Mesendoderm (in vitro differentiated cells): ENCODE measurements at regions not wholly inside any gene's neighbourhood (a gene's known extent, or its start where the extent isn't known, plus 50 kb on each side); places are given as distances from the start of the nearest gene placed in this dataset.

Source experiments
- DNase-seq: peaks from one replicate; pipeline ENCODE4 v3.0.0; 2013
- H2AK5ac ChIP-seq: 2 replicates; pipeline ENCODE4 v1.6.1; 2013; ENCODE audit warnings: low read length, inconsistent platforms
- H2BK120ac ChIP-seq: 2 replicates; pipeline ENCODE4 v1.6.1; 2013; ENCODE audit warnings: low read depth, mild to moderate bottlenecking, low read length, moderate library complexity, mixed read lengths
- H2BK15ac ChIP-seq: replicated peaks from 2 replicates; pipeline ENCODE4 v1.6.1; 2013; ENCODE audit warnings: low read depth, mild to moderate bottlenecking, moderate library complexity
- H2BK5ac ChIP-seq: 2 replicates; pipeline ENCODE4 v1.6.1; 2013; ENCODE audit warnings: low read length, inconsistent platforms
- H3K18ac ChIP-seq: 2 replicates; pipeline ENCODE4 v1.6.1; 2013; ENCODE audit warnings: mild to moderate bottlenecking, low read length, mixed read lengths
- H3K23ac ChIP-seq: one replicate; pipeline ENCODE4 v1.6.1; 2013; ENCODE audit warnings: low read length
- H3K27ac ChIP-seq: 2 replicates; pipeline ENCODE4 v1.5.1; 2013; ENCODE audit warnings: low read depth, mild to moderate bottlenecking, inconsistent platforms, low read length, moderate library complexity
- H3K27me3 ChIP-seq: 2 replicates; pipeline ENCODE4 v1.6.1; 2013; ENCODE audit warnings: low read length, control low read depth, mild to moderate bottlenecking, inconsistent platforms; ENCODE audit not compliant: insufficient read depth, poor library complexity
- H3K36me3 ChIP-seq: 2 replicates; pipeline ENCODE4 v1.6.1; 2013; ENCODE audit warnings: low read length, inconsistent platforms; ENCODE audit not compliant: control insufficient read depth, insufficient read depth
- H3K4ac ChIP-seq: one replicate; pipeline ENCODE4 v1.6.1; 2013; ENCODE audit warnings: low read depth, mild to moderate bottlenecking, low read length, moderate library complexity
- H3K4me1 ChIP-seq: 2 replicates; pipeline ENCODE4 v1.6.1; 2013; ENCODE audit warnings: low read depth, low read length, inconsistent platforms; ENCODE audit not compliant: control insufficient read depth
- H3K4me2 ChIP-seq: 2 replicates; pipeline ENCODE4 v1.6.1; 2013; ENCODE audit warnings: low read length
- H3K4me3 ChIP-seq: 2 replicates; pipeline ENCODE4 v1.5.1; 2013; ENCODE audit warnings: mild to moderate bottlenecking, low read length
- H3K56ac ChIP-seq: one replicate; pipeline ENCODE4 v1.6.1; 2013; ENCODE audit warnings: low read length
- H3K79me1 ChIP-seq: 2 replicates; pipeline ENCODE4 v1.6.1; 2013; ENCODE audit warnings: low read length, inconsistent platforms
- H3K79me2 ChIP-seq: 2 replicates; pipeline ENCODE4 v1.6.1; 2013; ENCODE audit warnings: mild to moderate bottlenecking, low read length; ENCODE audit not compliant: control insufficient read depth, insufficient read depth
- H3K9ac ChIP-seq: 2 replicates; pipeline ENCODE4 v1.6.1; 2013; ENCODE audit warnings: low read length, inconsistent platforms
- H4K5ac ChIP-seq: one replicate; pipeline ENCODE4 v1.6.1; 2013; ENCODE audit warnings: low read length
- H4K8ac ChIP-seq: one replicate; pipeline ENCODE4 v1.6.1; 2013; ENCODE audit warnings: low read depth, mild to moderate bottlenecking, control low read depth, low read length, moderate library complexity
- WGBS: extraction: QIAGEN DNeasy Blood & Tissue Kit; methylation state at CpG from one replicate; pipeline ENCODE4 v1.1.7; 2013; ENCODE audit warnings: low lambda C conversion rate, missing lambda C conversion rate; ENCODE audit not compliant: insufficient coverage; ENCODE audit errors: extremely low coverage; 5-methylcytosine and 5-hydroxymethylcytosine counted together

DNA sequence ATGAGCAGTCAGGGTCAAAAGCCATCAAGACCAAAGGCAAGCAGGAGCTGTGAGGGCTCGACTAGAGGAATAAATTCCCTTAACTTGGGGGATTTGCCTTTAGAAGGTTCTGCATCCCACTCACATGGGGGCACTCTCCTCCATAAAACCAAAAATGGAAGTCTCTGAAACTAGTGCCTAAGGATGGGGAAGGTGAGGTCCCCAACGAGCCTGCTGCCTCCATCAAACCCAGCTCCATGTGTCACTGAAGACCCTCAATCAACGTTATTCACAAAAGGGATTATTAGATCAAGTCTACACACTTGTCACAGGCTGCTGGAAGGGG is 254.9 kb upstream of the NCKAP5 start:
- no peak overlapping the region for H2BK15ac ChIP-seq
- H3K79me2 ChIP-seq: no peaks in the 10 kb centered on the region
- no peak overlapping the region for H3K4me2 ChIP-seq
- H3K18ac ChIP-seq: no peak overlapping the region
- H3K4me3 ChIP-seq: no peak overlapping the region
- H4K8ac ChIP-seq: no peak overlapping the region
- H3K36me3 ChIP-seq: no peaks in the 10 kb centered on the region
- no peaks in the 10 kb centered on the region for H3K27me3 ChIP-seq
- H4K5ac ChIP-seq: no peak overlapping the region
- H3K23ac ChIP-seq: no peak overlapping the region
- WGBS: no CpG with 5 or more reads among the region's 3 CpGs
- no peak overlapping the region for H2AK5ac ChIP-seq
- H3K4me1 ChIP-seq: no peaks in the 10 kb centered on the region
- H2BK5ac ChIP-seq: no peak overlapping the region
- no peak overlapping the region for H3K56ac ChIP-seq
- no peak overlapping the region for H3K27ac ChIP-seq
- no peak overlapping the region for H3K9ac ChIP-seq
- H3K79me1 ChIP-seq: no peaks in the 10 kb centered on the region
- no peak overlapping the region for H3K4ac ChIP-seq
- DNase-seq: no peak
- no peak overlapping the region for H2BK120ac ChIP-seq

DNA sequence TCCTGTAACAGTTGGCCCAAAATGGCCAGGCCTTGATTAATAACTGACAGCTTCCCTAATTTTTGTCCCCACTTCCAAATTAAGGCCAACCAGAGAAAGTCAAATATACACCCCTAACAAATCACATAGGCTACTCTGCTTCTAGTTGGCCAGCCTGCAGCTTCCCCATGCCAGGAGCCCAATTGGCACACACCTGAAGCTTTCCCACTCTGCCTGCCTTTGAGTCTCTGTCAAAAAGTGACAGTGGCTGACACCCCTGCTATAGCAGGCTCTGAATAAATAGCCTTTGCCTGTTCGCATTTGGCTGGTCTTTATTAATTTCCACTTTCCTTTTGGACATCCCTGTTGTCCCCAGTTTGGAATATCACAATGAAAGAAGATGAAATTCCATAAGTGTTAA is 256.6 kb upstream of the NCKAP5 start:
- Histone ChIP-seq H2AK5ac (no peak overlapping the region), H2BK5ac (no peak overlapping the region), H2BK15ac (no peak overlapping the region), H3K36me3 (no peaks in the 10 kb centered on the region), H3K18ac (no peak overlapping the region), H3K4me2 (no peak overlapping the region), H3K4ac (no peak overlapping the region), H3K79me1 (no peaks in the 10 kb centered on the region), H3K4me1 (no peaks in the 10 kb centered on the region), H3K56ac (no peak overlapping the region), H3K4me3 (no peak overlapping the region), H3K23ac (no peak overlapping the region), H4K8ac (no peak overlapping the region), H3K9ac (no peak overlapping the region), H3K27me3 (no peaks in the 10 kb centered on the region), H2BK120ac (no peak overlapping the region), H3K79me2 (no peaks in the 10 kb centered on the region), H4K5ac (no peak overlapping the region), H3K27ac (no peak overlapping the region)
- DNase-seq: no peak
- no CpG with 5 or more reads among the region's 1 CpG for WGBS

DNA sequence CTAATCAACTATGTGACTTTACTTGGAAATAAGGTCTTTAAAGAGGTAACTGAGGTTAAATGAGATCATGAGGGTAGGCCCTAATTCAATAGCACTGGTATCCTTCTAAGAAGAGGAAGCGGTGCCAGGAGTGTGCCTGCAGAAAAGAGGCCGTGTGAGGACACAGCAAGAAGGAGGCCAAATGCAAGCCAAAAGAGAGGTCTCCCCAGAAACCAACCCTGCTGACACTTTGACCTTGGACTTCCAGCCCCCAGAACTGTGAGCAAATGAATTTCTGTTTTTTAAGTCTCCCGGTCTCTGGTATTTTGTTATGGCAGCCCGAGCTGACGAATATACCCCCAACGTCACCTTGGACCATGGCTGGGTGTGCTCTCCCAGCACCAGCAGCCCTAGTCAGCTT is 257.5 kb upstream of the NCKAP5 start:
- H3K4me3 ChIP-seq: no peak overlapping the region
- no peak overlapping the region for H3K18ac ChIP-seq
- H3K36me3 ChIP-seq: no peaks in the 10 kb centered on the region
- no peak overlapping the region for H3K56ac ChIP-seq
- no peaks in the 10 kb centered on the region for H3K4me1 ChIP-seq
- no peak overlapping the region for H3K9ac ChIP-seq
- no peak overlapping the region for H3K23ac ChIP-seq
- no peaks in the 10 kb centered on the region for H3K79me2 ChIP-seq
- no peak overlapping the region for H2BK120ac ChIP-seq
- H3K79me1 ChIP-seq: no peaks in the 10 kb centered on the region
- H3K27ac ChIP-seq: no peak overlapping the region
- no CpG with 5 or more reads among the region's 6 CpGs for WGBS
- H3K4ac ChIP-seq: no peak overlapping the region
- no peak overlapping the region for H2AK5ac ChIP-seq
- no peak overlapping the region for H2BK5ac ChIP-seq
- no peaks in the 10 kb centered on the region for H3K27me3 ChIP-seq
- no peak overlapping the region for H4K5ac ChIP-seq
- no peak for DNase-seq
- H2BK15ac ChIP-seq: no peak overlapping the region
- H3K4me2 ChIP-seq: no peak overlapping the region
- no peak overlapping the region for H4K8ac ChIP-seq

DNA sequence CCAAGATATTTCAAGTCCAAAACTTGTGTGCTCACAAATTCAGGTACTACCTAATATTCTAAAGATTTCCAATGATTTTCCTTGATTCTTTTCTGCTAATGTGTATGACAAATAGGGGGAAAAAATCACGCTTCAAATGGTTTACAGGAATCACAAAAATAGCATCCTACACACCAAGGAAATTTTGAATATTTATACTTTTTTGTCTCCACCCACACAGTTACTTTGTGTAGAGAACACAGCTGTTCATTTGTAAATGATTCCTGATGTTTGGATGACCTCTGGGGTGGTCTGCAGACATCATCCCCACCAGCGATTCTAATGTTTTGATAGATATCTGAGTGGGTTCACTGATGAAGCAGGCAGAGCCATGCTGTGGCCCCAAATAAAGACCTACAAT is 260.6 kb upstream of the NCKAP5 start:
- Histone ChIP-seq H3K23ac (no peak overlapping the region), H3K4me3 (no peak overlapping the region), H3K56ac (no peak overlapping the region), H3K4me2 (no peak overlapping the region), H4K8ac (no peak overlapping the region), H4K5ac (no peak overlapping the region), H3K79me1 (no peaks in the 10 kb centered on the region), H3K4ac (no peak overlapping the region), H2BK15ac (no peak overlapping the region), H3K18ac (no peak overlapping the region), H3K79me2 (no peaks in the 10 kb centered on the region), H2AK5ac (no peak overlapping the region), H2BK5ac (no peak overlapping the region), H3K27ac (no peak overlapping the region), H3K36me3 (no peaks in the 10 kb centered on the region), H2BK120ac (no peak overlapping the region), H3K27me3 (no peaks in the 10 kb centered on the region), H3K9ac (no peak overlapping the region), H3K4me1 (no peaks in the 10 kb centered on the region)
- WGBS: no CpG with 5 or more reads among the region's 2 CpGs
- no peak for DNase-seq

DNA sequence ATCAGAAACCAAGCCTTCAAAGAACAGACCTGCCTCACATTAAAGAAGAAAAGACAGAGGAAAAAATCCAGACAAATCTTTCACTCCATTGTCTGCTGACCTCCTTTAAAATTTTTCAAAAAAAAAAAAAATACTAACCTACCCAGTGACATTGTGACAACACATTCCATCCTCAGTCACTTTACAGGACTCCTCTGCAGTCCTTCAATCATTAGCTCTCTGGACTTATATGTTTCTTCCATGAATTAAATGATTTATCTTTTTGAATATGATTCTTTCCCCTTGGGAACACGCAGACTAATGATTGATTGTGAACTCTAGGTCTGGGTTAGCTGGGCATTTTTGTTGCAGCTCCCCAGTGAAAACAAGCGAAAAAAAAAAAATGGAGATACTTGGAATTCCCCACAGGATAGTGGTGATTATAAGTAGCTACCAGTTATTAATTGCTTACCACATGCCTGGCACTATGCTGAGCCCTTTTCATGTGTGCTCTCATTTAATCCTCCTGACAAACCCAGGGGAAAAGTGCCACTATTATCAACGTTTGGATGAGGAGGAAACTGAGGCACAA is 261.3 kb upstream of the NCKAP5 start:
- Histone ChIP-seq H3K9ac (no peak overlapping the region), H2AK5ac (no peak overlapping the region), H3K4me1 (no peaks in the 10 kb centered on the region), H2BK120ac (no peak overlapping the region), H3K56ac (no peak overlapping the region), H4K5ac (no peak overlapping the region), H3K23ac (no peak overlapping the region), H4K8ac (no peak overlapping the region), H3K4ac (no peak overlapping the region), H3K79me2 (no peaks in the 10 kb centered on the region), H2BK15ac (no peak overlapping the region), H3K27me3 (no peaks in the 10 kb centered on the region), H3K79me1 (no peaks in the 10 kb centered on the region), H3K36me3 (no peaks in the 10 kb centered on the region), H3K18ac (no peak overlapping the region), H3K4me3 (no peak overlapping the region), H3K27ac (no peak overlapping the region), H3K4me2 (no peak overlapping the region), H2BK5ac (no peak overlapping the region)
- no peak for DNase-seq
- no CpG with 5 or more reads among the region's 3 CpGs for WGBS

DNA sequence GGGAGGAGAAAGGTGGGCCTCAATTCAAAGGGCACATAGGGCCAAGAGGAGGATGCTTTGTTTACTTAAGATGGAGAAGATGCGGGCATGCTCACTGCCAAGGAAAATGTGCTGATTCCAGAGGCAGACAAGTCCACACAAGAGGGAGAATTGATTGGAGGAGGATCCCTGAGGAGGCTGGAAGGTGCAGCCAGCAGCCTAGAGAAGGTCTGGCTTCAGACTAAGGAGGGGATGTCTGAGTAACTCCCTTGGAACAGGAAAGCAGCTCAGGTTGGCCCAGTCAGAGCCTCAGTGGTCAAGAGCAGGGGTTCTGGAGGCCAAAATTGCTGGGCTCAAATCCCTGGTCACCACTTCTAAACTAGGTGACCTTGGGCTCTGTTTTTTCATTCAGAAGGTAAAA is 265.5 kb upstream of the NCKAP5 start:
- WGBS: no CpG with 5 or more reads among the region's 1 CpG

More for the DNA sequence above, 265.5 kb upstream of the NCKAP5 start:
- Histone ChIP-seq H3K4me3 (no peak overlapping the region), H3K18ac (no peak overlapping the region), H2BK15ac (no peak overlapping the region), H3K79me2 (no peaks in the 10 kb centered on the region), H3K27ac (no peak overlapping the region), H3K56ac (no peak overlapping the region), H3K36me3 (no peaks in the 10 kb centered on the region), H4K8ac (no peak overlapping the region), H4K5ac (no peak overlapping the region), H3K9ac (no peak overlapping the region), H2BK5ac (no peak overlapping the region), H2BK120ac (no peak overlapping the region), H3K23ac (no peak overlapping the region), H2AK5ac (no peak overlapping the region), H3K79me1 (no peaks in the 10 kb centered on the region), H3K4me1 (no peaks in the 10 kb centered on the region), H3K4me2 (no peak overlapping the region), H3K27me3 (no peaks in the 10 kb centered on the region), H3K4ac (no peak overlapping the region)
- DNase-seq: no peak
